Keratinocyte (primary cell): ENCODE measurements at regions not wholly inside any gene's neighbourhood (a gene's known extent, or its start where the extent isn't known, plus 50 kb on each side); places are given as distances from the start of the nearest gene placed in this dataset.
"Not testable (repeated sequence)": the region's sequence is repeated elsewhere in the genome, so short reads cannot be mapped to it uniquely, and the experiment has no call there.

Source experiments
- DNase-seq: peaks from one replicate; pipeline ENCODE4 v3.0.0-alpha.2; 2011; ENCODE audit warnings: low read depth, missing footprints, low spot score
- FAIRE-seq: peaks from 2 replicates; lab custom pipeline; 2011; peaks lifted over from hg19 to GRCh38; lab: Jason Lieb, UNC
- H2AFZ ChIP-seq: 2 replicates; pipeline ENCODE4 v1.6.0; 2012; ENCODE audit warnings: low read length, control low read depth, inconsistent platforms; ENCODE audit not compliant: control insufficient read depth
- H3K27ac ChIP-seq: 2 replicates; pipeline ENCODE4 v1.5.1; 2011; ENCODE audit warnings: low read length; ENCODE audit not compliant: control insufficient read depth, insufficient read depth
- H3K27me3 ChIP-seq: 3 replicates; pipeline ENCODE4 v1.6.0; 2011; ENCODE audit warnings: low read length; ENCODE audit not compliant: control insufficient read depth, insufficient read depth; ENCODE audit errors: extremely low read depth
- H3K36me3 ChIP-seq, 2 experiments: 2 replicates in 1 of 2; 3 replicates in 1 of 2; pipeline ENCODE4 v1.5.1; 2011; ENCODE audit warnings: low read length in 2 of 2, mild to moderate bottlenecking in 1 of 2; ENCODE audit not compliant: control insufficient read depth in 2 of 2, insufficient read depth in 2 of 2; ENCODE audit errors: extremely low read depth in 1 of 2
- H3K4me1 ChIP-seq: 3 replicates; pipeline ENCODE4 v1.5.1; 2011; ENCODE audit warnings: low read length; ENCODE audit not compliant: control insufficient read depth, insufficient read depth; ENCODE audit errors: extremely low read depth
- H3K4me2 ChIP-seq: 3 replicates; pipeline ENCODE4 v1.6.0; 2011; ENCODE audit warnings: low read depth, low read length; ENCODE audit not compliant: control insufficient read depth, insufficient read depth; ENCODE audit errors: extremely low read depth
- H3K4me3 ChIP-seq, 3 experiments: fragments of 200-600 bp in 1 of 3; sonication (generic) in 1 of 3; 2 replicates in 2 of 3; 3 replicates in 1 of 3; pipeline ENCODE4 v1.5.1; 2011 to 2016; ENCODE audit warnings: low read length in 3 of 3, mild to moderate bottlenecking in 3 of 3, control low read depth in 2 of 3, inconsistent platforms in 1 of 3, low read depth in 1 of 3, mixed read lengths in 1 of 3, mixed run types in 1 of 3, moderate library complexity in 1 of 3; ENCODE audit not compliant: control insufficient read depth in 2 of 3, insufficient read depth in 2 of 3; ENCODE audit errors: extremely low read depth in 1 of 3
- H3K79me2 ChIP-seq: 2 replicates; pipeline ENCODE4 v1.6.0; 2012; ENCODE audit warnings: low read length; ENCODE audit not compliant: control insufficient read depth, insufficient read depth
- H3K9ac ChIP-seq: 3 replicates; pipeline ENCODE4 v1.6.0; 2011; ENCODE audit warnings: low read length; ENCODE audit not compliant: control insufficient read depth, insufficient read depth; ENCODE audit errors: extremely low read depth
- H3K9me1 ChIP-seq: 3 replicates; pipeline ENCODE4 v1.6.0; 2011; ENCODE audit warnings: low read length; ENCODE audit not compliant: control insufficient read depth, insufficient read depth; ENCODE audit errors: extremely low read depth
- H3K9me3 ChIP-seq: 2 replicates; pipeline ENCODE4 v1.5.1; 2012; ENCODE audit warnings: low read depth, low read length; ENCODE audit not compliant: control insufficient read depth
- H4K20me1 ChIP-seq: 3 replicates; pipeline ENCODE4 v1.6.0; 2011; ENCODE audit warnings: low read length; ENCODE audit not compliant: control insufficient read depth, insufficient read depth; ENCODE audit errors: extremely low read depth
- CTCF ChIP-seq, 3 experiments: IDR thresholded peaks in 1 of 3; conservative IDR thresholded peaks in 1 of 3; optimal IDR thresholded peaks in 1 of 3; 2 replicates in 2 of 3; 3 replicates in 1 of 3; pipeline versions ENCODE3 to v1.5.1; 2011; ENCODE audit warnings: low read length in 3 of 3, mild to moderate bottlenecking in 3 of 3, moderate library complexity in 2 of 3, control low read depth in 1 of 3, inconsistent platforms in 1 of 3; ENCODE audit not compliant: insufficient read depth in 2 of 3; ENCODE audit errors: extremely low read depth in 1 of 3
- EZH2 ChIP-seq: IDR thresholded peaks from one replicate; pipeline ENCODE4 v1.6.1; 2012; ENCODE audit warnings: inconsistent platforms, mild to moderate bottlenecking, low read length, moderate library complexity
- dilution Hi-C: fragments of 300-500 bp; cut with MboI; formaldehyde crosslinking; loops from one replicate; pipeline ENCODE4 v1.7.0; 2020; ENCODE audit warnings: low sequenced_read_pairs; ENCODE audit not compliant: extremely low pct_ligation_motif_present

GRCh38 chr7:91357901-91358300 lies 93.7 kb downstream of the FZD1 start:
- DNase-seq, result no peak
- Histone ChIP-seq H3K4me3 (no peak overlapping the region), H3K9me3 (no peaks in the 10 kb centered on the region), H4K20me1 (no peaks in the 10 kb centered on the region), H3K9ac (no peak overlapping the region), H3K27ac (no peak overlapping the region), H3K4me1 (no peaks in the 10 kb centered on the region), H3K4me2 (no peak overlapping the region), H3K79me2 (no peaks in the 10 kb centered on the region), H2AFZ (no peak overlapping the region), H3K9me1 (no peaks in the 10 kb centered on the region), H3K27me3 (no peaks in the 10 kb centered on the region), H3K36me3 (no peaks in the 10 kb centered on the region)
- TF ChIP-seq CTCF (optimal IDR thresholded peaks at IDR 0.05 in 1 of 3, IDR thresholded peaks at IDR 0.05 in 1 of 3, conservative IDR thresholded peaks at IDR 0.05 in 1 of 3; ENCODE audit: extremely low read depth in 1 of 3, insufficient read depth in 2 of 3, low read length in 3 of 3) (no peak), EZH2 (no peak)
- FAIRE-seq, result no peak
- dilution Hi-C loops, result no loop called here

GRCh38 chr7:91358303-91358702 lies 94.1 kb downstream of the FZD1 start:
- Histone ChIP-seq H2AFZ (no peak overlapping the region), H3K36me3 (no peaks in the 10 kb centered on the region), H3K79me2 (no peaks in the 10 kb centered on the region), H3K27me3 (no peaks in the 10 kb centered on the region), H3K9me3 (no peaks in the 10 kb centered on the region), H3K4me1 (no peaks in the 10 kb centered on the region), H3K9me1 (no peaks in the 10 kb centered on the region), H4K20me1 (no peaks in the 10 kb centered on the region), H3K4me3 (no peak overlapping the region), H3K27ac (no peak overlapping the region), H3K4me2 (no peak overlapping the region), H3K9ac (no peak overlapping the region)
- DNase-seq (no peak), FAIRE-seq (no peak)
- TF ChIP-seq CTCF (optimal IDR thresholded peaks at IDR 0.05 in 1 of 3, IDR thresholded peaks at IDR 0.05 in 1 of 3, conservative IDR thresholded peaks at IDR 0.05 in 1 of 3; ENCODE audit: extremely low read depth in 1 of 3, insufficient read depth in 2 of 3, low read length in 3 of 3), result no peak
- TF ChIP-seq EZH2, result no peak
- dilution Hi-C loops, result no loop called here

- H2AFZ ChIP-seq, H3K4me1 ChIP-seq, H3K9me3 ChIP-seq, H3K36me3 ChIP-seq, H3K27ac ChIP-seq, H3K9ac ChIP-seq, H3K27me3 ChIP-seq, dilution Hi-C loops, H3K4me2 ChIP-seq, H3K79me2 ChIP-seq, H4K20me1 ChIP-seq, DNase-seq, H3K9me1 ChIP-seq, H3K4me3 ChIP-seq, FAIRE-seq: not testable (repeated sequence)
Observed at GRCh38 chr7:91365097-91365496, 100.9 kb downstream of the FZD1 start.
